ENCODE measurements at regions not wholly inside any gene's neighbourhood (a gene's known extent, or its start where the extent isn't known, plus 50 kb on each side); places are given as distances from the start of the nearest gene placed in this dataset.

DNA sequence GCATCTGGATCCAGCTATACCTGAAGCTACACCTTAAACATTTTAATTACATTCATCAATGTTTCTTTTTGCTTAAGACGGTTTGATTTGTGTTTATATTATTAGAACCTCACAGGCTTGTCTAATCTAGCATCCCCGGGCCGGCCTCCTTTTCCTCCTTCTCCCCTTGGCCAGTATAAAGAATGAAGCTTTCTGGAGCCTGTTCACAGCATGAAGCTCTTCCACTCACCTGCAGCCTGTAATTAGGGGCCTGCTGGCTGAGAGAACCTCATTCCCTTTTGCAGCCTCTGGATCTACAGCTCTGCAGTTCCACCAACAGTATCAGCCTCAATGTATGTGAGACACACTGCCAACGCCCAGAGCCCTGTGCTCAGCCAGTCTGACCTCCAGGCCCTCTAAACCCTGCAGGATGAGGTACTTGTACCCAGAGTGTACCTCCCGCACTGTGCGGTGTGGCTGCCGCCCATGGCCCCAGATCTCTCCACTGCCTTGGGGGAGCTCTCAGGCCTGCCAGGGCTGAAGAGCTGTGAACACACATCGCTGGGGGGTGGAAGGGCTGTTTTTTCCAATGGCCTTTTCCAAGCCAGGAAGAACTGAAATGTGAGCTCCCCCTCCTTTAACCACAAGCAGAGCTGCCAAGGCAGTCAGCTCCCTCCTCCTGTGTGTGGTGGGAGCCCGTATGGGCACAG is 114.7 kb upstream of the ALDH1A3 start:
- H3K27ac Mint-ChIP-seq, result no peak overlapping the region

GRCh38 chr15:100765467-100766241 is 114.0 kb upstream of the ALDH1A3 start:
- DNase-seq (ENCODE audit: extremely low spot score, unreplicated experiment), result no peak
- Mint-ChIP-seq H3K27me3 (peaks cover 9% of the 10 kb centered on the region), H3K36me3 (no peaks in the 10 kb centered on the region), H3K27ac (no peak overlapping the region), H3K9me3 (no peaks in the 10 kb centered on the region), H3K4me3 (no peak overlapping the region), H3K4me1 (ENCODE audit: unreplicated experiment) (peaks cover 21% of the 10 kb centered on the region)
- TF ChIP-seq CTCF (conservative IDR thresholded peaks at IDR 0.05), result no peak

More for the DNA sequence above, 114.7 kb upstream of the ALDH1A3 start:
- H3K27me3 Mint-ChIP-seq, result peaks cover 16% of the 10 kb centered on the region
- no peaks in the 10 kb centered on the region for H3K9me3 Mint-ChIP-seq
- DNase-seq (ENCODE audit: extremely low spot score, unreplicated experiment), result no peak
- no peaks in the 10 kb centered on the region for H3K36me3 Mint-ChIP-seq
- H3K4me3 Mint-ChIP-seq, result no peak overlapping the region
- peaks cover 23% of the 10 kb centered on the region for H3K4me1 Mint-ChIP-seq (ENCODE audit: unreplicated experiment)
- TF ChIP-seq CTCF (conservative IDR thresholded peaks at IDR 0.05), result no peak

DNA sequence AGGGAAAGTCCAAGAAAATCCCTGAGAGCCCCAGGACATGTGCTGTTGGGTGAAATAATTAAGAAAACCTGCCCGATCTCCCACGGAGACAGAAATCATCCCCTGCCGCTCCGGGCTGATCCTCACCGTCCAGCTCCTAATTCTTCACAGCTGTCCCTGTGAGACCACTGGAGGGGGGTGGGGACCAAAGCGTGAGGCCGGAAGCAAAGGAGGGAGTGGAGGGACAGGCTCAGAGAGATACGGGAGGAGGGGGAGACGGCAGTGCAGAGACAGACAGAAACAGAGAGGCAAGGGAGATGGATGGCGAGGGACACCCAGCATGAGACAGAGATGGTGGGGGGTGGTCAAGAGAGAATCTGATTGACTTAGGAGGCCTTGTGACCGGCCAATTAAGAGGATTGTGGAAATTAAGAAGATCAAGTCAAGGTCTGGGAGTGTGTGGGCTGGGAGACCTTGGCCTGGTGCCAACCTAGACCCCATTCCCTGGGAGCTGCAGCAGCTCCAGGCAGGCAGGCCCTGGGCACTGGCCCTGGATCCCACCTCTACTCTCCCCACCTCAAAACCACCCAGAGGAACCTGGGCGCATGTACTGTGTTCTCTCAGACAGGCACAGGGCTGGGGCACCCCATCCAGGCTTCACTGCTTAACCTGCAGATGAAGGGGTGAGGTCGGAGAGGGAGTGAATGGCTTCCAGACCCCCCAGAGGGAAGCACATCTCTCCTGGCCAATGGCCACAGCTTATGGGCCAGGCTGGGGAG is 113.2 kb upstream of the ALDH1A3 start:
- Mint-ChIP-seq H3K27ac (no peak overlapping the region), H3K36me3 (no peaks in the 10 kb centered on the region), H3K4me3 (no peak overlapping the region), H3K27me3 (peaks cover 9% of the 10 kb centered on the region), H3K4me1 (ENCODE audit: unreplicated experiment) (peaks cover 21% of the 10 kb centered on the region), H3K9me3 (no peaks in the 10 kb centered on the region)
- TF ChIP-seq CTCF (conservative IDR thresholded peaks at IDR 0.05), result no peak
- DNase-seq (ENCODE audit: extremely low spot score, unreplicated experiment), result peak; percentile 69

DNA sequence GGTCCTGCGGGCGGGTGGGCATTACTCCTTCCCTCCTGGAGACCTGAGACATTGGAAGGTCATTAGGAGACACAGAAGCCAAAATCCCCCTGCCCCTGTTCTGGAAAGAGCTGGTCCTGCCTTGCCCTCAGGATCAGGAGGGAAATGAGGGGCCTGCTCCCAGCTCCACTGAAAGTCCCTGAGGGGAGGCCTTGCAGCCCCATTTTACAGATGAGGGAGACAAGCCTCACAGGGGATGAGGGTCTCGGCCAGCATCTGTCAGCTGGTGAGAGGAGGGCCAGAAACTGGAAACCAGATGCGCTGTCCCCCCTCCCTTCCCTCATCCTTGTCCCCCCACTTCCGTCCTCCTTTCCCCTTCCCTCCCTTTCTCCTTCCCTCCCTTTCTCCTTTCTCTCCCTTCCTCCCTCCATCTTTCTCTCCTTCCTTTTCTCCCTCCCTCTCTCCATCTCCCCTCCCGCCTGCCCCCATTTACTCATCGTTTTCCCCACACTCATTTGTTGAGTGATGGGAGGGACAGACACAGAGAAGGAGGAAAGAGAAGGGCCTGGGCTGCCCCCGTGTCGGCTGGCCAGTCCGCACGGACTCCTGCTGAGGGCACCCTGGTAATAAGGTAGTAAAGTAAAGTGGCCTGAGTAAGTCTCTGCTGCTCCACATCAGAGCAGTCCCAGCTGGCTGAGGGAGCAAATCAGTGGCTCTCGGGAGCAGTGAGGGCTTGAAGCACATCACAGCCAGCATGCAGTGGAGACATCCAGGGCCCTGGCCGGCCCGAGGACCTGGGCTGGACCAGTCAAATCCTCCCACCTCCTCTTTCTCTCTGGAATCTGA is 112.4 kb upstream of the ALDH1A3 start:
- Mint-ChIP-seq H3K4me3 (no peak overlapping the region), H3K4me1 (ENCODE audit: unreplicated experiment) (peaks cover 17% of the 10 kb centered on the region), H3K9me3 (no peaks in the 10 kb centered on the region), H3K27ac (no peak overlapping the region), H3K27me3 (peaks cover 5% of the 10 kb centered on the region), H3K36me3 (no peaks in the 10 kb centered on the region)
- DNase-seq (ENCODE audit: extremely low spot score, unreplicated experiment), result no peak
- TF ChIP-seq CTCF (conservative IDR thresholded peaks at IDR 0.05), result no peak

DNA sequence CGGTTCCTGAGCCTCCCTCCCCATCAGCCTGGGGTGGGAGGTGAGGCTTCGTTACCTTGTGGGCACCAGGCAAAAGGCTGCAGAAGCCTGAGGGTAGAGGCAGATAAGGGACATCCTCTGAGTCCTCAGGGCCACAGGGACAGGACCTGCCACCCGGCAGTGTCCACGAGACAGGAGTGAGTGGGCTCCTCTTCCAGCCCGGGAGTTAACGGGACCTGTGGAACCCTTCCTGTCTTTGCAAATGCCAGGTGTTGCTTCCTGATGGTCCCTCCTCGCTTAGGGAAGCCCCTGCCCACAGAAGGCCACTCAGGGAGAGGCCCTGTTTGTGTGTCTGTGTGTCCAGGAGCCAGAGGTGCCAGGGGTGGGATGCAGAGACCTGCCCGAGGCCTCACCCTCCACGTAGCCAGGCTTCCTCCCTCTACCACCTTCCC is 111.1 kb upstream of the ALDH1A3 start:
- H3K4me3 Mint-ChIP-seq, result no peak overlapping the region
- peaks cover 4% of the 10 kb centered on the region for H3K27me3 Mint-ChIP-seq
- H3K9me3 Mint-ChIP-seq, result no peaks in the 10 kb centered on the region
- H3K36me3 Mint-ChIP-seq, result no peaks in the 10 kb centered on the region
- no peak overlapping the region for H3K27ac Mint-ChIP-seq
- TF ChIP-seq CTCF (conservative IDR thresholded peaks at IDR 0.05), result no peak
- DNase-seq (ENCODE audit: extremely low spot score, unreplicated experiment), result no peak
- H3K4me1 Mint-ChIP-seq (ENCODE audit: unreplicated experiment), result peaks cover 25% of the 10 kb centered on the region
